HG02610 (cell line): ENCODE measurements at regions not wholly inside any gene's neighbourhood (a gene's known extent, or its start where the extent isn't known, plus 50 kb on each side); places are given as distances from the start of the nearest gene placed in this dataset.
A peak's percentile ranks its signal among the peaks of the same experiment; 100 is the strongest.

Source experiments
- ATAC-seq: cut with Tn5 transposase; IDR thresholded peaks from one replicate; pipeline ENCODE4 v1.9.1; 2021; ENCODE audit warnings: mild to moderate bottlenecking, moderate library complexity; ENCODE audit not compliant: unreplicated experiment

DNA sequence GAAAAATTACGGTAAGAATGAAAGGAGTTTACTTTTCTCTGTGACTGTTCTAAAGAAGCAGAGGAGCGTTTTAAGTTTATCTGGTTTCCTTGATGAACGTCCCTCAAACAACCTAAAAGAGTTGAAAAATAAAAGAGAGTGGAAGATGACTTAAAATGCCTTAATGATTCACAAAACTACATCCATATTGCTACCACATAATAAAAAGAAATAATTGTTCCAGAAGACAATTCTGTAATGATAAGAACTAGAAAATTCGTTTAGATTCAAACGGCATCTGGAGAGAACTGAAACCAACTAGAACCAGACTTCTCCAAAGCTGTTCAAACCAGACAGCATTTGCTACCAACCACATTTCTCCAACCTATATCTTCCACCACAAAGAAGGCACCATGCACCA lies 68.1 kb downstream of the TEKT4 start:
- ATAC-seq, result no peak

DNA sequence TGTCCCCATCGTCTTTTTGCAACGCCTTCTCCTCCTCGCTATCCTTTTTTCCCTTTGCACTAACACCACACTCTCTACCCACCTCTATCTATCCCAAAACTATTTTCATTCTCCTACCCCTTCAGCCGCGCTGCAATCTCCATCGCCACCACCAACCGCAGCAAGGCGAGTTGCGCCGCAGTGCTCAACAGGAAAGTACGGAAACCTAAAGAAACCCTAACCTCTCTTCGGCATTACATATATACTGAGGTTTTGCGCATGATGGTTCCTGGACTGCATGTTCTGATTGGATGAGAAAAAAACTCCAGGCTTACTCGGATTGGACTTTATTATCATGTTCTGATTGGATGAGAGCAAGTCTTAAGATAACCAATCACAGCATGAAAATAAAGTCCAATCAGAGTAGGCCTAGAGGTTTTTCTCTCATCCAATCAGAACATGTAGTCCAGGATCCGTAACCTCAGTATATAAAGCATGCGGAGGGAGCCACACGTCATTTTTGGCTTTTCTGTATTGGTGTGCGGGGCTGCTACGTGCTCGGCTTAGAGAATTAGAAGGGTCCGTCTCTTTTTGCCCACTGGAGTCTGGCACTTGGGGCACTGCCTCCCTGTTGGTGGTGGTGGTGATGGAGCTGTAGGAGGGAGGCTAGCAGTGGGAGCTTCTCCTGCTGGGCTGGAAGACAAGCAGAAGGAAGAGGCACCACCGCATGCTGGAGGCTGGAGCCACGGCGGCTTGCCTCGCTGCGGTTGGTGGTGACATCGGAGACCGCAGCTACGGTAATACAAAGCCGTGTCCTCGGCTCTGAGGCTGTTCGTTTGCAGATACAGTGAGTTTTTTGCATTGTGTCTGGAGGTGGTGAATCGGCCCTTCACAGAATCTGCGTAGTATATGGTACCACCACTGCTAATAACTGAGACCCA lies 76.1 kb downstream of the TEKT4 start:
- ATAC-seq, result no peak

DNA sequence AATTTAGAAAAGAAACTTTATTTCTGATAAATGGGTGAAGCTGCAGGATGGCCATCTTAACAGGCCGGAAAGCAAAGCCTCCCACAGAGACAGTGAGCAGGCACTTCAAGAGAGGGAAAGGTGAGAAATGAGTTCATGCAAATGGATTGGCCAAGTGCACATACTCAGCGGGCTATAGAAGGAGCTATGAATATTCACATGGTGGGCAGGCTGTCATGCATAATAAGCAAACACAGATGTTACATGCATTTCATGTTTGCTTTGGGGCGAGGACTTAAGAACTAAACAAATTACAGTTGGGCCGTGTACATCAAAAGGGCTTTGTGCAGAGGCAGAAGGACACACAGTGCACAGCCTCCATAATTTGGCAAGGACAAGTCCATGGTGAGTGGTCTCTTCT lies 69.8 kb upstream of the MAL start:
- no peak for ATAC-seq

DNA sequence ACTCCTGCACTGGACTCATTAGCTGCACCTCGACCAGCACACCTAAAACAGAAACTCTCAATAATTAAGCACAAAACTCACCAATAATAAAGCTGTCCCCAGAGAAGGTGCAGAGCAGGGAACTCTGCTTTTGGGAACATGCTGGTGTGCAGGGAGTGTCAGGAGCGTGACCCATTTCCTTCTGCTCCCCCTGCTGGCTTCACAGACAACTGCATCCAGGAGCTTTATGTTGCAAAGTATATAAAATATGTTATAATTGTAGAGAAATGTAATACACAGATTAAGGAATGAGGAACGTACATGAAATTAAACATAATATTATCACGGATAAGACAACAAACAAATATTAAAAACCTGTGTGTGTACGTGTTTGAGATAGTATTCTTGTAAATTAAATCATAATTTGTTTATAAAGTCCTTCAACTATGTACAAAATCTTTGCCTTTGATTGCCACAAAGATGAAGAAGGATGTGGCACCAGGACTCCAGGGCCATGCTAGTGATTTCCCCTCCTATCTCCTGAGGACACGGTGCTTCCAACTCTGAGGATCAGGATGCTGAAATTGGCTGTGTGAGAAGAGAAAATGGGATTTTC lies 68.6 kb upstream of the MAL start:
- ATAC-seq, result peak; percentile 62

DNA sequence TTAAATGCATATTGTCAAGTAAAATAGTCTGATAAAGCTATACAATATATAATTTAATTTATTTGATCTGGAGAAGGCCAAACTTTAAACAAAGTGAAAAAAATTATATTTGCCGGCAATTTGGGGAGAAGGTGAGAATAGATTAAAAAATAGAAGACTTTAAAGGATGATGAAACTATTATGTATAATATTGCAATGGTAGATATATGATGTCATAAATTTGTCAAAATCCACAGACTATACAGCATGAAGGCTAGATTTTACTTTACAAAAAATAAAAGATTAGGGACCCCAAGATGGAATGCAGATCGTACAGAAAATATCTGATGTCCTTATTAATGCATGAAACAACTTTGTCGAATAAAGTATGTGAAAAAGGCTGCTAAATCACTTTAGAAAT lies 67.3 kb upstream of the MAL start:
- ATAC-seq, result no peak

GRCh38 chr2:94960266-94960665 lies 65.2 kb upstream of the MAL start:
- no peak for ATAC-seq

- no peak for ATAC-seq
Observed at GRCh38 chr2:94960751-94961150, 64.8 kb upstream of the MAL start.

- no peak for ATAC-seq
Observed at GRCh38 chr2:94964193-94964592, 61.3 kb upstream of the MAL start.

- ATAC-seq, result no peak
Observed at GRCh38 chr2:94966689-94967088, 58.8 kb upstream of the MAL start.

GRCh38 chr2:94970353-94970752 lies 55.2 kb upstream of the MAL start:
- no peak for ATAC-seq
